K562 (cell line): ENCODE measurements at regions not wholly inside any gene's neighbourhood (a gene's known extent, or its start where the extent isn't known, plus 50 kb on each side); places are given as distances from the start of the nearest gene placed in this dataset.

Source experiments
- ATF1 ChIP-seq, 2 experiments: fragments of 450-650 bp in 1 of 2; IDR thresholded peaks; 2 replicates each; pipeline ENCODE4 v1.6.1; 2016; ENCODE audit warnings: missing compliant biosample characterization in 1 of 2, missing genetic modification characterization in 1 of 2
- EP300 ChIP-seq: IDR thresholded peaks from 2 replicates; pipeline ENCODE4 v1.6.1; 2012; ENCODE audit warnings: low read length, improper control_type of control experiment
- ETS2 ChIP-seq: IDR thresholded peaks from 2 replicates; pipeline ENCODE4 v1.6.1; 2016; ENCODE audit warnings: borderline replicate concordance, missing genetic modification characterization, mild to moderate bottlenecking, moderate library complexity, missing compliant biosample characterization; ENCODE audit not compliant: poor library complexity, severe bottlenecking
- FOXA1 ChIP-seq: fragments of 450-650 bp; IDR thresholded peaks from 2 replicates; pipeline ENCODE4 v1.6.1; 2016; ENCODE audit warnings: mild to moderate bottlenecking, borderline replicate concordance
- KDM4B ChIP-seq, 2 experiments: fragments of 450-650 bp in 1 of 2; sonication (generic) in 1 of 2; IDR thresholded peaks; 2 replicates each; pipeline ENCODE4 v1.6.1; 2016 to 2017; ENCODE audit warnings: borderline replicate concordance in 2 of 2, antibody characterized with exemption in 1 of 2, low read depth in 1 of 2, mild to moderate bottlenecking in 1 of 2
- MAFF ChIP-seq: IDR thresholded peaks from 2 replicates; pipeline ENCODE4 v1.6.1; 2012; ENCODE audit warnings: low read length, improper control_type of control experiment
- POLR2A ChIP-seq: fragments of 450-650 bp; conservative IDR thresholded peaks from 2 replicates; pipeline ENCODE4 v1.6.1; 2016
- RBM39 ChIP-seq: fragments of 200-400 bp; formaldehyde crosslinking; optimal IDR thresholded peaks from 2 replicates; pipeline ENCODE3; 2018; ENCODE audit warnings: low read depth, low read length
- ZNF583 ChIP-seq: fragments of 250-450 bp; sonication (Bioruptor Pico); IDR thresholded peaks from 2 replicates; pipeline ENCODE4 v1.4.0; 2020
- TF ChIP-seq, protein P1 (sequence below): fragments of 450-650 bp; IDR thresholded peaks from 2 replicates; pipeline ENCODE4 v1.6.1; 2017; ENCODE audit warnings: mild to moderate bottlenecking, moderate library complexity
- TF ChIP-seq, protein P2 (sequence below): sonication (generic); formaldehyde crosslinking; IDR thresholded peaks from 2 replicates; pipeline ENCODE4 v1.8.0; 2022; ENCODE audit warnings: mild to moderate bottlenecking, missing genetic modification reagents
- TF ChIP-seq, protein P3 (sequence below): fragments of 250-450 bp; sonication (Bioruptor Pico); IDR thresholded peaks from 2 replicates; pipeline ENCODE4 v1.5.0; 2020; ENCODE audit warnings: mild to moderate bottlenecking, borderline replicate concordance

DNA sequence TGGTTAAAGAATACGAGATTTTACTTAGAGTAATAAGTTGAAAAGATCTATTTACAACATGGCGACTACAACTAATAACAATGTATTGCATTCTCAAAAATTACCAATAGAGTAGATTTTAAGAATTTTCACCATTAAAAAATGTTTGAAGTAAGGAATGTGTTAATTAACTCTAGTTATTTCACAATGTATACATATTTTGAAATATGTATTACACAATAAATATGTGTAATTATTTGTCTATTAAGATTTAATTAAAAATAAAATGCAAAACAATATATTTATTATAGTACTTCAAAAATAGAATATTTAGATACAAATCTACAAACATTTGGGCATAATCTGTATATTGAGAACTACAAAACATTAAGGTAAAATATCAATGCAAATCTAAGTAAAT is 1326.3 kb upstream of the CDH6 start:
- no peak for TF ChIP-seq ATF1 (CRISPR knock-in tag; IDR thresholded peaks at IDR 0.05)
- TF ChIP-seq ATF1 (tag; IDR thresholded peaks at IDR 0.05), result no peak
- TF ChIP-seq POLR2A, result no peak
- TF ChIP-seq, protein P1, sequence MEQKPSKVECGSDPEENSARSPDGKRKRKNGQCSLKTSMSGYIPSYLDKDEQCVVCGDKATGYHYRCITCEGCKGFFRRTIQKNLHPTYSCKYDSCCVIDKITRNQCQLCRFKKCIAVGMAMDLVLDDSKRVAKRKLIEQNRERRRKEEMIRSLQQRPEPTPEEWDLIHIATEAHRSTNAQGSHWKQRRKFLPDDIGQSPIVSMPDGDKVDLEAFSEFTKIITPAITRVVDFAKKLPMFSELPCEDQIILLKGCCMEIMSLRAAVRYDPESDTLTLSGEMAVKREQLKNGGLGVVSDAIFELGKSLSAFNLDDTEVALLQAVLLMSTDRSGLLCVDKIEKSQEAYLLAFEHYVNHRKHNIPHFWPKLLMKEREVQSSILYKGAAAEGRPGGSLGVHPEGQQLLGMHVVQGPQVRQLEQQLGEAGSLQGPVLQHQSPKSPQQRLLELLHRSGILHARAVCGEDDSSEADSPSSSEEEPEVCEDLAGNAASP, result no peak
- no peak for TF ChIP-seq RBM39
- TF ChIP-seq MAFF, result no peak
- no peak for TF ChIP-seq ZNF583 (CRISPR knock-in tag)
- TF ChIP-seq, protein P2, sequence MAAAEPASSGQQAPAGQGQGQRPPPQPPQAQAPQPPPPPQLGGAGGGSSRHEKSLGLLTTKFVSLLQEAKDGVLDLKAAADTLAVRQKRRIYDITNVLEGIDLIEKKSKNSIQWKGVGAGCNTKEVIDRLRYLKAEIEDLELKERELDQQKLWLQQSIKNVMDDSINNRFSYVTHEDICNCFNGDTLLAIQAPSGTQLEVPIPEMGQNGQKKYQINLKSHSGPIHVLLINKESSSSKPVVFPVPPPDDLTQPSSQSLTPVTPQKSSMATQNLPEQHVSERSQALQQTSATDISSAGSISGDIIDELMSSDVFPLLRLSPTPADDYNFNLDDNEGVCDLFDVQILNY, result no peak
- no peak for TF ChIP-seq EP300
- no peak for TF ChIP-seq KDM4B (IDR thresholded peaks at IDR 0.05; ENCODE audit: borderline replicate concordance in 2 of 2, low read depth in 1 of 2)
- TF ChIP-seq ETS2, result no peak
- no peak for TF ChIP-seq FOXA1
- TF ChIP-seq, protein P3, sequence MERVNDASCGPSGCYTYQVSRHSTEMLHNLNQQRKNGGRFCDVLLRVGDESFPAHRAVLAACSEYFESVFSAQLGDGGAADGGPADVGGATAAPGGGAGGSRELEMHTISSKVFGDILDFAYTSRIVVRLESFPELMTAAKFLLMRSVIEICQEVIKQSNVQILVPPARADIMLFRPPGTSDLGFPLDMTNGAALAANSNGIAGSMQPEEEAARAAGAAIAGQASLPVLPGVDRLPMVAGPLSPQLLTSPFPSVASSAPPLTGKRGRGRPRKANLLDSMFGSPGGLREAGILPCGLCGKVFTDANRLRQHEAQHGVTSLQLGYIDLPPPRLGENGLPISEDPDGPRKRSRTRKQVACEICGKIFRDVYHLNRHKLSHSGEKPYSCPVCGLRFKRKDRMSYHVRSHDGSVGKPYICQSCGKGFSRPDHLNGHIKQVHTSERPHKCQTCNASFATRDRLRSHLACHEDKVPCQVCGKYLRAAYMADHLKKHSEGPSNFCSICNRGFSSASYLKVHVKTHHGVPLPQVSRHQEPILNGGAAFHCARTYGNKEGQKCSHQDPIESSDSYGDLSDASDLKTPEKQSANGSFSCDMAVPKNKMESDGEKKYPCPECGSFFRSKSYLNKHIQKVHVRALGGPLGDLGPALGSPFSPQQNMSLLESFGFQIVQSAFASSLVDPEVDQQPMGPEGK (CRISPR knock-in tag), result no peak
